ENCODE measurements at regions not wholly inside any gene's neighbourhood (a gene's known extent, or its start where the extent isn't known, plus 50 kb on each side); places are given as distances from the start of the nearest gene placed in this dataset.

DNA sequence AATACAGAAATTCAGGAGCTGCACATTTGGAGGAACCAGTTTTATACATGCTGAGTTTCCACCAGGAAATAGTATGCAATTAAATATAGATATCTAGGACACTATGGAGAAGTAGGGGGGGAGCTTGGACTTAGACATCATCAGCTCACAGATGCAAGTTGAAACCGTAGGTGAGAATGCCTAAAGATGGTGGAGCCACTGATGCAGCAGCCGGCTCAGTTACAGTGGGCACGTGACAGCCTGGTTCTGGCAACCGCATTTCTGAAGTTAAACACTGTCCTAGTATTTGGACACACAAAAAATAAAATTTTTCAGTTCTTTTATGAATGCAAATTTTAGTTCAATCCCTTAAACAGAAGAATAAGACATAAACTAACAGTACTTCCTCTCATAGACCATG lies 91.5 kb upstream of the FRY start:
- no peak overlapping the region for H3K27ac ChIP-seq (ENCODE audit: low read depth, low read length)
- no peak for DNase-seq (ENCODE audit: low read depth, low spot score)
- no peak overlapping the region for H3K4me3 ChIP-seq (ENCODE audit: low read depth, low read length)
- TF ChIP-seq, protein P1, sequence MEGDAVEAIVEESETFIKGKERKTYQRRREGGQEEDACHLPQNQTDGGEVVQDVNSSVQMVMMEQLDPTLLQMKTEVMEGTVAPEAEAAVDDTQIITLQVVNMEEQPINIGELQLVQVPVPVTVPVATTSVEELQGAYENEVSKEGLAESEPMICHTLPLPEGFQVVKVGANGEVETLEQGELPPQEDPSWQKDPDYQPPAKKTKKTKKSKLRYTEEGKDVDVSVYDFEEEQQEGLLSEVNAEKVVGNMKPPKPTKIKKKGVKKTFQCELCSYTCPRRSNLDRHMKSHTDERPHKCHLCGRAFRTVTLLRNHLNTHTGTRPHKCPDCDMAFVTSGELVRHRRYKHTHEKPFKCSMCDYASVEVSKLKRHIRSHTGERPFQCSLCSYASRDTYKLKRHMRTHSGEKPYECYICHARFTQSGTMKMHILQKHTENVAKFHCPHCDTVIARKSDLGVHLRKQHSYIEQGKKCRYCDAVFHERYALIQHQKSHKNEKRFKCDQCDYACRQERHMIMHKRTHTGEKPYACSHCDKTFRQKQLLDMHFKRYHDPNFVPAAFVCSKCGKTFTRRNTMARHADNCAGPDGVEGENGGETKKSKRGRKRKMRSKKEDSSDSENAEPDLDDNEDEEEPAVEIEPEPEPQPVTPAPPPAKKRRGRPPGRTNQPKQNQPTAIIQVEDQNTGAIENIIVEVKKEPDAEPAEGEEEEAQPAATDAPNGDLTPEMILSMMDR (IDR thresholded peaks at IDR 0.05; ENCODE audit: low read depth, low read length): no peak
- CTCF ChIA-PET: interaction anchor here (1.9 kb wide), 1 partner anchor 30 kb away, joined by 8 read pairs; no protein-coding TSS in a partner anchor
- H3K27me3 ChIP-seq (ENCODE audit: control insufficient read depth, insufficient read depth, low read length): no peaks in the 10 kb centered on the region
- H3K9me3 ChIP-seq (ENCODE audit: control insufficient read depth, insufficient read depth, low read length): no peaks in the 10 kb centered on the region
- POLR2A ChIA-PET: no interaction called here

DNA sequence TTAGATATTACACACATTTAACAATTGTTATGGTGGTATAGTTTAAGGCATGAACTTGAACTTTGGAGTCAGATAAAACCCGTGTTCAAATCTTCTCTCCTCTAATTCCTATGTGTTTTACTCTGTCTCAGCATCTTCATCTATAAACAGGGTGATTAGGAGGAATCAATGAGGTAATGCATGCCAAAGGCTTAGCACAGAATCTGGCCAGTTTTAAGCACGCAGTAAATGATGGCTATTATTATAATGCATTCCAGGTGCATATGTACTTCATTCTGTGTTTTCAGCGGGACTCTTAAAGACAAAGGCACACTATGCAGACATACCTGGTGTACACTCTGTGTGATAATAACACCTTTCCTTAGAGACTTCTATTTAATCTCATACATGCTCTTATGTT lies 88.0 kb upstream of the FRY start:
- no peak overlapping the region for H3K27ac ChIP-seq (ENCODE audit: low read depth, low read length)
- DNase-seq (ENCODE audit: low read depth, low spot score): no peak

DNA sequence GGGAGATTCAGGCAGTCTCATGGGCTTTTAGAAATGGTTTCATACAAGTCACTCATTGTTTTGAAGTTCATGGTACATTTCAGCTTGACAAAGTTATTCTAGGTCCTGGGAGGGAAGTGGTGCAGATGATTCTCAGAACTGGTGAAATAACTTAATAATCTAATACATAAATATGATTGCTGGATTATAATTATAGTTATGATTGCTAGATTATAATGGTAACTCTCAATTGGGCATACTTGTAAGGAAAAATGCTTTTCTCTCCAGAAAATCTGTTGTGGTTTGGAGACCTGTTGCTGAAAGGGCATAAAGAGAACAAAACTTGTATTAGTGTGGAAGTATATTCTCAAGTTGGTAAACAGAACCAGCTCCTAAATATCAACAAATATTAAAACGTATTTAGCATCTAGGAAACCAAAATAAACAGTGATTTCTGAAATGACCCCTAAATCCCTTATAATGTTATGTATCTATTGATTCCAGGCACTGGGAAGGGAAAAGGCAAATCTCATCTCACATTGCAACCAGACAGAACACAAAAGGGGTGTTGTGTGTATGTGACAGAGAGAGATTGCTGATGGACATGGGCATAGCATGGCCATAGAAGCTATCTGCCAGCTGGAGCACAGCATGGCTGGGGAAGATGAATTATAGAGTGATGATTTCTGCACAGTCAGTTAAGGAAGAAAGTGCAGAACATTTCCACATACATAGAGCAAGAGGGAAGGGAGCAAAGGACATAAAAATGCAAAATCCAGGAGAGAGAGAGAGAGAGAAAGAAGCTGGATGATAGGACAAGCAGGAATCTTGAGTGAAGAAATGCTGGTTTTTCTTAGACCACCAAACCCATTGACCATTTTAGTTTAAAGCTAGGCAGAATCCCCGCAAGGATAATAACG lies 87.1 kb upstream of the FRY start:
- ChIA-PET CTCF (interaction anchor here (1.2 to 2.5 kb wide), 2 partner anchors 29 to 35 kb away, joined by 3 to 17 read pairs; no protein-coding TSS in a partner anchor), POLR2A (interaction anchor here (0.7 kb wide), 1 partner anchor 13 kb away, joined by 3 read pairs; no protein-coding TSS in a partner anchor)
- no peaks in the 10 kb centered on the region; the same call in 1 of the 2 replicates for H3K9me3 ChIP-seq (ENCODE audit: control insufficient read depth, insufficient read depth, low read length)
- no peak overlapping the region for H3K27ac ChIP-seq (ENCODE audit: low read depth, low read length)
- DNase-seq (ENCODE audit: low read depth, low spot score): no peak
- no peaks in the 10 kb centered on the region for H3K27me3 ChIP-seq (ENCODE audit: control insufficient read depth, insufficient read depth, low read length)
- TF ChIP-seq, protein P1 (IDR thresholded peaks at IDR 0.05; ENCODE audit: low read depth, low read length): no peak
- H3K4me3 ChIP-seq (ENCODE audit: low read depth, low read length): no peak overlapping the region

More for the DNA sequence above, 88.0 kb upstream of the FRY start:
- H3K27me3 ChIP-seq (ENCODE audit: control insufficient read depth, insufficient read depth, low read length): no peaks in the 10 kb centered on the region
- ChIA-PET CTCF (interaction anchor here (1.2 kb wide), 1 partner anchor 34 kb away, joined by 5 read pairs; no protein-coding TSS in a partner anchor), POLR2A (no interaction called here)
- TF ChIP-seq, protein P1 (IDR thresholded peaks at IDR 0.05; ENCODE audit: low read depth, low read length): no peak
- H3K4me3 ChIP-seq (ENCODE audit: low read depth, low read length): no peak overlapping the region
- H3K9me3 ChIP-seq (ENCODE audit: control insufficient read depth, insufficient read depth, low read length): no peaks in the 10 kb centered on the region; the same call in 1 of the 2 replicates

DNA sequence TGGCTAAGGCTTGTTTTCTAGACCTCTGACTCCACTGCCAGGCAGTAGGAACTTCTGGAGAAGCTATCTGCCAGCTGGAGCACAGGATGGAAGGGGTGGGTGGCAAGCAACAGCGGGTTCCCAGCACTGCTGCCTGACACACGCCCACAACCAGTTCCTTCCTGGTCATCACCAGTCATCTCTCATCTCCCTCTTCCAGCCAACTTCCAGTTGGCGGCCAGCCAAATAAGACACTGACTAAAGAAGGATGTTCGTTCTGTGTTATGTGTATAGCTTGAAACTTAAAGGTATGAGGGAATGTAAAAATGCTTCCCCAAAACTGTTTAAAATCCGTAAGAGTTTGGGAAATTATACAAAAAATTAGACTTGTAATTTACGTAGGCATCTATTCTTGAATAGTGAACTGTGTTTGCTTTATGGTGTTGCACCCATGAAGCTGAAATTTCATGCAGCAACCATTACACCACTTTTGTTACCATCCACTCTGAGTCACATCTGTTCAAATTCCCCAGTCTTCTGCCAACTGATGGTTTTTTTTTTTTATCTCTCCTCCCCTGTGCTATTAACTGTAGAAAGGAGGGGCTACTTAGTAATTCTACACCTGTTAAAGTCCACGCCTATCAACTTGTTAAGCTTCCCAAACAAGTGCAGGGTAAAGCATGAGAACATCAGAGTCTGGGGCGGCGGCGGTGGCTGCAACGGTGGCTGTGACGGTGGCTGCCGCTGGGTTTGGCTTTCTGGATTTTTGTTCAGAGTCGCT lies 86.2 kb upstream of the FRY start:
- no peak for DNase-seq (ENCODE audit: low read depth, low spot score)
- H3K4me3 ChIP-seq (ENCODE audit: low read depth, low read length): peak overlapping the region; percentile 18
- no peaks in the 10 kb centered on the region; the same call in 1 of the 2 replicates for H3K9me3 ChIP-seq (ENCODE audit: control insufficient read depth, insufficient read depth, low read length)
- TF ChIP-seq, protein P1 (IDR thresholded peaks at IDR 0.05; ENCODE audit: low read depth, low read length): no peak
- H3K27me3 ChIP-seq (ENCODE audit: control insufficient read depth, insufficient read depth, low read length): no peaks in the 10 kb centered on the region
- peak overlapping the region; percentile 58 for H3K27ac ChIP-seq (ENCODE audit: low read depth, low read length)
- ChIA-PET POLR2A (interaction anchor here (0.7 to 1.9 kb wide), 6 partner anchors 12 to 645 kb away, joined by 3 to 7 read pairs (median 3); no protein-coding TSS in a partner anchor), CTCF (interaction anchor here (1.2 to 2.5 kb wide), 2 partner anchors 29 to 36 kb away, joined by 3 to 17 read pairs; no protein-coding TSS in a partner anchor)
